Neuronal stem cell (in vitro differentiated cells): ENCODE measurements at regions not wholly inside any gene's neighbourhood (a gene's known extent, or its start where the extent isn't known, plus 50 kb on each side); places are given as distances from the start of the nearest gene placed in this dataset.
"Not testable (repeated sequence)": the region's sequence is repeated elsewhere in the genome, so short reads cannot be mapped to it uniquely, and the experiment has no call there.

Experiments
- DNase-seq: peaks from one replicate; pipeline ENCODE4 v3.0.0-alpha.2; 2013; ENCODE audit warnings: low spot score
- H2AFZ ChIP-seq: one replicate; pipeline ENCODE4 v1.6.1; 2013; ENCODE audit warnings: mild to moderate bottlenecking, low read length, inconsistent platforms
- H2AK5ac ChIP-seq: 2 replicates; pipeline ENCODE4 v1.6.1; 2013; ENCODE audit warnings: low read depth, mild to moderate bottlenecking, inconsistent platforms, low read length, moderate library complexity, mixed read lengths
- H2BK120ac ChIP-seq: 2 replicates; pipeline ENCODE4 v1.6.1; 2013; ENCODE audit warnings: low read depth, mild to moderate bottlenecking, inconsistent platforms, low read length, moderate library complexity, mixed read lengths
- H2BK12ac ChIP-seq: one replicate; pipeline ENCODE4 v1.6.1; 2013; ENCODE audit warnings: low read length, inconsistent platforms
- H2BK15ac ChIP-seq: 2 replicates; pipeline ENCODE4 v1.6.1; 2013; ENCODE audit warnings: mild to moderate bottlenecking, low read length, inconsistent platforms, mixed read lengths
- H2BK5ac ChIP-seq: one replicate; pipeline ENCODE4 v1.6.1; 2013; ENCODE audit warnings: inconsistent platforms, mild to moderate bottlenecking, low read length, moderate library complexity
- H3K14ac ChIP-seq: one replicate; pipeline ENCODE4 v1.6.1; 2013; ENCODE audit warnings: low read length, inconsistent platforms
- H3K18ac ChIP-seq: 2 replicates; pipeline ENCODE4 v1.6.1; 2013; ENCODE audit warnings: low read length, inconsistent platforms
- H3K23ac ChIP-seq: 2 replicates; pipeline ENCODE4 v1.6.1; 2013; ENCODE audit warnings: low read depth, mild to moderate bottlenecking, mixed read lengths, low read length, inconsistent platforms; ENCODE audit not compliant: poor library complexity
- H3K27ac ChIP-seq: replicated peaks from 3 replicates; pipeline ENCODE4 v1.5.1; 2013; ENCODE audit warnings: low read length, inconsistent platforms
- H3K27me3 ChIP-seq, 3 experiments: 2 replicates each; pipeline ENCODE4 v1.6.1; 2013; ENCODE audit warnings: low read length in 3 of 3, mild to moderate bottlenecking in 2 of 3, inconsistent platforms in 1 of 3, low read depth in 1 of 3, mixed read lengths in 1 of 3, moderate library complexity in 1 of 3; ENCODE audit not compliant: control insufficient read depth in 3 of 3, insufficient read depth in 3 of 3
- H3K36me3 ChIP-seq, 2 donors: replicated peaks in 1 of 2; 2 replicates each; pipeline ENCODE4 v1.6.1; 2013; ENCODE audit warnings: low read length in 2 of 2; ENCODE audit not compliant: control insufficient read depth in 2 of 2, insufficient read depth in 2 of 2
- H3K4ac ChIP-seq: 2 replicates; pipeline ENCODE4 v1.6.1; 2013; ENCODE audit warnings: inconsistent platforms, mild to moderate bottlenecking, low read length, moderate library complexity
- H3K4me1 ChIP-seq, 2 donors: 1 replicate in 1 of 2; 2 replicates in 1 of 2; pipeline ENCODE4 v1.6.1; 2013; ENCODE audit warnings: low read length in 2 of 2, low read depth in 1 of 2; ENCODE audit not compliant: control insufficient read depth in 2 of 2, insufficient read depth in 1 of 2
- H3K4me2 ChIP-seq: one replicate; pipeline ENCODE4 v1.6.1; 2013; ENCODE audit warnings: mild to moderate bottlenecking, low read length, inconsistent platforms; ENCODE audit not compliant: insufficient read depth, poor library complexity, severe bottlenecking
- H3K4me3 ChIP-seq, 2 donors: 2 replicates each; pipeline ENCODE4 v1.5.1; 2013; ENCODE audit warnings: low read length in 2 of 2, mild to moderate bottlenecking in 2 of 2, inconsistent platforms in 1 of 2, moderate library complexity in 1 of 2
- H3K79me1 ChIP-seq: one replicate; pipeline ENCODE4 v1.6.1; 2013; ENCODE audit warnings: low read depth, mild to moderate bottlenecking, inconsistent platforms, low read length, moderate library complexity
- H3K9ac ChIP-seq: one replicate; pipeline ENCODE4 v1.6.1; 2013; ENCODE audit warnings: mild to moderate bottlenecking, low read depth, low read length, inconsistent platforms; ENCODE audit not compliant: poor library complexity
- H3K9me3 ChIP-seq, 2 donors: replicated peaks in 1 of 2; 2 replicates each; pipeline versions ENCODE3 to v1.6.1; 2013; ENCODE audit warnings: low read length in 2 of 2, mild to moderate bottlenecking in 2 of 2, inconsistent platforms in 1 of 2, low read depth in 1 of 2, mixed read lengths in 1 of 2, moderate library complexity in 1 of 2; ENCODE audit not compliant: control insufficient read depth in 2 of 2, insufficient read depth in 1 of 2
- H4K8ac ChIP-seq: one replicate; pipeline ENCODE4 v1.6.1; 2013; ENCODE audit warnings: low read depth, mild to moderate bottlenecking, inconsistent platforms, low read length, moderate library complexity
- H4K91ac ChIP-seq: one replicate; pipeline ENCODE4 v1.6.1; 2013; ENCODE audit warnings: low read length, low read depth, mild to moderate bottlenecking, inconsistent platforms; ENCODE audit not compliant: poor library complexity
- WGBS, 2 donors: extraction: QIAGEN DNeasy Blood & Tissue Kit; methylation state at CpG; one replicate each; pipeline ENCODE4 v1.1.7; 2013; ENCODE audit warnings: missing lambda C conversion rate in 2 of 2, mixed read lengths in 1 of 2; ENCODE audit not compliant: insufficient read length in 2 of 2, insufficient replicate concordance in 1 of 2; ENCODE audit errors: extremely low coverage in 2 of 2; 5-methylcytosine and 5-hydroxymethylcytosine counted together

DNA sequence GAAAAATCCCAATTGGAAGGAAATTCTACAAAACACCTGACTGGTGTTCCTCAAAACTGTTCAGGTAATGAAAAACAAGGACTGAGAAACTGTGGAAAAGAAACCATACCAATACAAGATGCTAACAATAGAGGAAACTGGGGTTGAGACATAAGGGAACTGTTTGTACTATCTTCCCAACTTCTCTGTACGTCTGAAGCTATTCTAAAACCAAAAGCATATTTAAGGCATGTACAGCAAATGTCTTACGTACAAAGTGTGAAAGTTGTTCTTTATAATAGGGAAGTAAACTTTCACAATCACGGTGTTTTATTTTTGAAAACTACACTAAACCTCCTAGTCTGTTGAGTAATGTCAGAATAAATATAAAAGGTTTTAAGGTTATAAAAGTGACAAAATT lies 776.1 kb upstream of the RAB6C start:
- Histone ChIP-seq H2AFZ (no peak overlapping the region), H2AK5ac (no peak overlapping the region), H3K18ac (no peak overlapping the region), H3K9me3 (no peaks in the 10 kb centered on the region), H3K36me3 (no peaks in the 10 kb centered on the region), H2BK5ac (no peak overlapping the region), H2BK15ac (no peak overlapping the region), H2BK120ac (no peak overlapping the region), H3K9ac (no peak overlapping the region), H3K4me1 (no peaks in the 10 kb centered on the region), H3K27me3 (no peaks in the 10 kb centered on the region), H2BK12ac (no peak overlapping the region), H4K8ac (no peak overlapping the region), H3K23ac (no peak overlapping the region), H3K4me2 (no peak overlapping the region), H3K4me3 (no peak overlapping the region), H3K4ac (no peak overlapping the region), H3K27ac (no peak overlapping the region), H4K91ac (no peak overlapping the region), H3K79me1 (no peaks in the 10 kb centered on the region), H3K14ac (no peak overlapping the region)
- WGBS, 2 donors = no CpG with 5 or more reads among the region's 3 CpGs
- DNase-seq = no peak

DNA sequence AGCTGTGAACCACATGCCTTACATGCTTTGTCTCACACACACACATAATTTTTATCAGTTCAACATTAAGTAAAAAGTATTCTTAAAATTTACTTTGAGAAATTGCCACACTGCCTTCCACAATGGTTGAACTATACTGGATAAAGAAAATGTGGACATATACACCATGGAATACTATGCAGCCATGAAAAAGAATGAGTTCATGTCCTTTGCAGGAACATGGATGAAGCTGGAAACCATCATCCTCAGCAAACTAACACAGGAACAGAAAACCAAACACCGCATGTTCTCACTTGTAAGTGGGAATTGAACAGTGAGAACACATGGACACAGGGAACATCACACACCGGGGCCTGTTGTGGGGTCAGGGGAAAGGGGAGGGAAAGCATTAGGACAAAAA lies 774.9 kb upstream of the RAB6C start:
- H3K79me1 ChIP-seq, H3K4ac ChIP-seq, H3K36me3 ChIP-seq, H2BK5ac ChIP-seq, H2BK15ac ChIP-seq, H4K8ac ChIP-seq, DNase-seq, H3K4me2 ChIP-seq, H3K4me3 ChIP-seq, H2BK12ac ChIP-seq, H2BK120ac ChIP-seq, H3K18ac ChIP-seq, H4K91ac ChIP-seq, H3K27ac ChIP-seq, H2AFZ ChIP-seq, H3K14ac ChIP-seq, H3K27me3 ChIP-seq, H3K4me1 ChIP-seq, H3K23ac ChIP-seq, H3K9me3 ChIP-seq, H2AK5ac ChIP-seq, H3K9ac ChIP-seq: not testable (repeated sequence)
- WGBS, 2 donors = no CpG with 5 or more reads among the region's 2 CpGs

DNA sequence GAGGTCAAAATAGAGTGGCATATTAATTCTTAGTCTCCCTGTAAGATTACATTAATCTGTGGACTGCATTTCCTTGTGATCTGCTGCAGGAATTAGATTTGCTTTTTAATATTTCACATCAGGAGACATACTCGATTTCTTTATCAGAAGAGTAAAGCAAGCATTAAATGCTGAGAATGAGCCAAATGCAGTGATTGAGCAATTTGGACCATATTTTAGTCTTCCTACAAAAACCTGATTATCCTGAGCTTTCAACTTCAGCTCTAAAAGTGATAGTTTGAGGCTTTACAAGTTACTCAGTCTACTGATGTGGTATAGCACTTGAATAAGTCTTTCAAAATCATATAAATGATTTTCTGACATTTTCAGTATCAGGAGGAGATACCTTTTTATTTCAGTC lies 774.3 kb upstream of the RAB6C start:
- Histone ChIP-seq H2AK5ac (no peak overlapping the region), H2AFZ (no peak overlapping the region), H4K91ac (no peak overlapping the region), H3K4ac (no peak overlapping the region), H3K23ac (no peak overlapping the region), H3K4me1 (no peaks in the 10 kb centered on the region), H2BK5ac (no peak overlapping the region), H3K27me3 (no peaks in the 10 kb centered on the region), H2BK120ac (no peak overlapping the region), H3K18ac (no peak overlapping the region), H3K4me3 (no peak overlapping the region), H3K27ac (no peak overlapping the region), H3K9me3 (no peaks in the 10 kb centered on the region), H2BK12ac (no peak overlapping the region), H3K79me1 (no peaks in the 10 kb centered on the region), H3K9ac (no peak overlapping the region), H2BK15ac (no peak overlapping the region), H3K36me3 (no peaks in the 10 kb centered on the region), H4K8ac (no peak overlapping the region), H3K14ac (no peak overlapping the region), H3K4me2 (no peak overlapping the region)
- WGBS, 2 donors = no CpG with 5 or more reads among the region's 1 CpG
- DNase-seq = no peak

DNA sequence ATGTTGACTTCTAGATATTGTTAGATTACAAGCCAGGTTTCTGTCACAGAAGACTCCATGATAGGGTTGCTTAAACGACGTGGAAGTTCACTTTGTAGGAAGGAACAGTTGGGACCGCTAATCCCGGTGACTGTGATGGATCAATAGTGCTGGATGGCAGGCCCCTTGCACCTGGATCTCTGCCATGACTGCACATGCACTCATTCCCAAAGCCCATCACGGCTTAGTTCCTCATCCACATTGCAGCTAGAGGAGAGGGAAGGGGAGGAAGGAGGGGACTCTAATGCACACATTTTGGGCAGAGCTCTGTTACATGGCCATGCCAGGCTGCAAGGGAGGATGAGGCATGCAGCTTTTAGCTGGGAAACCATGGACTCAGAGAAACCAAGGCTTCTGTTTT lies 773.7 kb upstream of the RAB6C start:
- no peak overlapping the region for H3K23ac ChIP-seq
- no peak overlapping the region for H3K14ac ChIP-seq
- no peak overlapping the region for H3K27ac ChIP-seq
- no peak overlapping the region for H2BK15ac ChIP-seq
- no peak for DNase-seq
- no peak overlapping the region for H3K18ac ChIP-seq
- H2BK5ac ChIP-seq = no peak overlapping the region
- H3K4ac ChIP-seq = no peak overlapping the region
- H3K4me3 ChIP-seq = no peak overlapping the region
- H3K36me3 ChIP-seq = no peaks in the 10 kb centered on the region
- H3K4me1 ChIP-seq = no peaks in the 10 kb centered on the region
- no peak overlapping the region for H2AK5ac ChIP-seq
- no peaks in the 10 kb centered on the region for H3K27me3 ChIP-seq
- H2BK12ac ChIP-seq = no peak overlapping the region
- WGBS, 2 donors = no CpG with 5 or more reads among the region's 5 CpGs
- no peak overlapping the region for H3K9ac ChIP-seq
- no peak overlapping the region for H2BK120ac ChIP-seq
- H4K91ac ChIP-seq = no peak overlapping the region
- H3K4me2 ChIP-seq = no peak overlapping the region
- no peaks in the 10 kb centered on the region for H3K79me1 ChIP-seq
- H3K9me3 ChIP-seq = no peaks in the 10 kb centered on the region
- H2AFZ ChIP-seq = no peak overlapping the region
- no peak overlapping the region for H4K8ac ChIP-seq
